SIG-M5 treated with dmso at 0.1 percent for 504 hours (cell line): ENCODE measurements at regions not wholly inside any gene's neighbourhood (a gene's known extent, or its start where the extent isn't known, plus 50 kb on each side); places are given as distances from the start of the nearest gene placed in this dataset.
"Not testable (repeated sequence)": the region's sequence is repeated elsewhere in the genome, so short reads cannot be mapped to it uniquely, and the experiment has no call there.

Experiments
- DNase-seq: peaks from one replicate; lab custom pipeline; 2025; ENCODE audit not compliant: unreplicated experiment; lab: John Stamatoyannopoulos, UW

DNA sequence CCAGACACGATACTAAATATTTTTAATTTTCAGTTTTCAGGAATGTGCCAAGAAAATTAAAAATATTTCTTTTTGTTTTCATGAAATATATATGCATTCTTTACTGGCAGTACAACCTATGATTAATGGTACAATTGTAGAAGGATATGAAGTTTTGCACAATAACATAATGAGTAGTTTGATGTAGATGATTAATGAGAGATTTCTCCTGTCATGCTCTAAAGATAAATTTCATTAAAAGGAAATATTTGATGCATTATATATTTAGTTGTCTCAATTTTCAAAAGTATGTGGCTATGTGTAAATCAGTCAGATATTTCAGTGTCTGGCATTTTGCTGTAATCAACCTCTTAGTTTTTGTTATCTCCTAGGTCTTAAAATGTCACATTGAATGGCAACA is 940.2 kb upstream of the MDGA2 start:
- no peak for DNase-seq

DNA sequence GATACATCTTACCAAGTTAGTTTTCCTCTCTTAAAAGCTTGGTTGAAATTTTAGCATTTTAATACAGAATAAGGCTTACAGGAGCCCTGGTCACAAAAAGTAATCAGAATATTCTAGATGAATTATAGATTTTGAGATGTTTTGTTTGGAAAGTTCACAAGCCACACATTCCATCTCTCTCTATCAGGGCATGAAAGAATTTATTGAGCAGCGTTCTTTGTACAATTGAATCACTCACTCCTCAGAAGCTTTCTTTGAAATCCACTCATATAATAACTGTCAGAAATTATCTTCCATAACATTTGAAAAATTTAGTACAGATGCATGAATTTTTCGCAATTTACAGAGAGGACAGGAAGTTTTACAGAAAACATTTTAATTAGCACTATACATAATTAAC is 938.6 kb upstream of the MDGA2 start:
- no peak for DNase-seq

- DNase-seq: not testable (repeated sequence)
Measured at GRCh38 chr14:48606960-48607359, 931.6 kb upstream of the MDGA2 start.

- no peak for DNase-seq
Measured at GRCh38 chr14:48598458-48598857, 923.1 kb upstream of the MDGA2 start.

- no peak for DNase-seq
Measured at GRCh38 chr14:48586099-48586498, 910.7 kb upstream of the MDGA2 start.

DNA sequence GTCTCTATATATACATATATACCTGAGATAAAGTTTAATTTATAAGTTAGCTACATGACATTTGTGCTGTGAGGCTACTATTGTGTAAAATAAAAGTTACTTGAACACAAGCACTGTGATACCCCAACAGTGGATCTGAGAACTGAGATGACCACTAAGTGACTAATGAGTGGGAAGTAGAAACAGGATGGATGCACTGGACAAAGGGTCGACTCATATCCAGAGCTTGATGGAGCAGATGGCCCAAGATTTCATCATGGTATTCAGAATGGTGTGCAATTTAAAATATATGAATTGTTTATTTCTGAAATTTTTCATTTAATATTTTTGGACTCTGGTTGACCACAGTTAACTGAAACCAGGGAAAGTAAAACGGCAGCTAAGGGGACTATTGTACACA is 908.6 kb upstream of the MDGA2 start:
- no peak for DNase-seq

GRCh38 chr14:48582938-48583337 is 907.5 kb upstream of the MDGA2 start:
- DNase-seq: no peak

- DNase-seq: no peak
Measured at GRCh38 chr14:48580692-48581091, 905.3 kb upstream of the MDGA2 start.

GRCh38 chr14:48575772-48576171 is 900.4 kb upstream of the MDGA2 start:
- no peak for DNase-seq

GRCh38 chr14:48568688-48569087 is 893.3 kb upstream of the MDGA2 start:
- no peak for DNase-seq

GRCh38 chr14:48568252-48568651 is 892.8 kb upstream of the MDGA2 start:
- DNase-seq: no peak

DNA sequence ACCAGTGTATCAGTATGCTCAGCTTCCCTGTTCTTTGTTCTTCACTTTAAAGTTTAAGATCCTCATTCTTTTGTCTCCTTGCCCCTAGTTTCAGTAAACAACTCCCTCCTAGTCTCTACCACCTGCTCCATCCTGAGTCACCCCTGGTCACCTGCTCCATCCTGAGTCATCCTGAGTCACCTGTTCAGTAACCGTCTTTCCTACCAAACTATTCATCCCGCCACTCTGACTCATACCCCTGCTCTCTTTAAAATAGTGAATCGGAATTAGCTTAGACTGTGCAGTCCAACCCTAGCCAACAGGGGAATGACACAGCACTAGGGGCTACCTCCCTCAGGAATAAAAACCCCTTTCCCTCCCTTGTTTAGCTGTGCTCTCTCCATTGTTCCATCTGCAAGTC is 888.1 kb upstream of the MDGA2 start:
- DNase-seq: no peak

GRCh38 chr14:48561438-48561837 is 886.0 kb upstream of the MDGA2 start:
- DNase-seq: not testable (repeated sequence)

DNA sequence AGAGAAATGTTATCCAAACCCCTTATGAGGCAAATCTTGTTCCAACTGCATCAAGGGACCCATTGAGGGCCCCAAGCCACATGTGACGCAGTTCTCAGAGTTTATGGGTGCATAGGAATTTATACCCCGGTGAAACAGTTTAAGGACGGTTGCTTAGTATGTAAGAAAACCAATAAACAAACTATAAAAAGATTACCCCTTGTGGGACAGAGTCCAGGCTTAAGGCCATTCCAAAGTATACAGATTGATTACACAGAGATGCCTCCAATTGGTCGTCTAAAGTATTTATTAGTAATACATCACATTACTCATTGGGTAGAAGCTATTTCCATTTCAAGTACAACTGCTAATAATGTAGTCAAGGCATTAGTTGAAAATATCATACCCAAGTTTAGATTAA is 885.0 kb upstream of the MDGA2 start:
- no peak for DNase-seq

DNA sequence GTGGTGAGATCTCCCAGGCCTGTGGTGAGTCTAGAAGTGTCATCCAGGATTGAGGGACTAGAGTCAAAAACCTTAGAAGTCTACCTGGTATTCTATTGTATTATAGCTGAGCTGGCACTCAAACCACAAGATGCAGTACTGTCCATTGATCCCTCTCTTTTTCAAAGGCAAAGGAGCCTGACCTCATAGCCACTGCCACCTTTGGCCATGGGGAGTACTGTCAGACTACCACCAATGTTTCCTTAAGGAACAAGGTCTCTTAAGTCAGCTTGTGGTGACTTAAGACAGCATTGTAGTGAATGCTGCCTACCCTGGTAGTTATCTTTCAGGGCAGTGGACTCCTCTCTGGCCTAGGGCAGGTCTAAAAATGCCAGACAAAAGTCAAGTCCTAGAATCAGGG is 878.0 kb upstream of the MDGA2 start:
- DNase-seq: no peak

DNA sequence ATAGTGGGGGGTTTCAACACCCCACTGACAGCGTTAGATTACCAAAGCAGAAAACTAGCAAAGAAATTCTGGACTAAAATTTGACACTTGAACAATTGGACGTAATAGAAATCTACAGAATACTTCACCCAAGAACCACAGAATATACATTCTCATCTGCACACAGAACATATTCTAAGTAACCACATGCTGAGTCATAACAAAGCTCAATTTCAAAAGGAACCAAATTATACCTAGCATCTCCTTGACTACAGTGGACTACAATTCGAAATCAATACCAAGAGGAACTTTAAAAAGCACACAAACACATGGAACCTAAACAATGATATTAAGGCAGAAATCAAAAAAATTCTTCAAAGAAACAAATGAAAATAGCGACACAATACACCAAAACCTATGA is 871.6 kb upstream of the MDGA2 start:
- DNase-seq: no peak

GRCh38 chr14:48537600-48537999 is 862.2 kb upstream of the MDGA2 start:
- DNase-seq: no peak

- no peak for DNase-seq
Measured at GRCh38 chr14:48536318-48536717, 860.9 kb upstream of the MDGA2 start.

DNA sequence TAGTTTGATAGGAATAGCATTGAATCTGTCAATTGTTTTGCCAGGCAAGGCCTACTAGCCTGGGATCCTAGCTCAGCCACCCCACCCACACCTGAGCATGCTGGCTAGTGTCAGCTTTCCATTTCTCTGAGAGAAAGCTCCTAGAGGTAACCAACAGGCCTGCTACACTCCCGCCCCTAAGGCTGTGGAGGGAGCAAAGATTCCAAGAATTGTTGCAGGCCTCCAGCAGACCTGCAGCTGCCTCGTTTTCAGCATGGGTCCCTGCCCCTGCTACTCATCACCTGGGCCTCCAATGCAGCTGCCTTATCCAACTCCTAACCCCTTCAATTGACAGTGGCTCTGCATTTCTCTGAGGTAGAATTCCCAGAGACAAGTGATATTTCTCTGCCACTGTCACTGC is 852.4 kb upstream of the MDGA2 start:
- DNase-seq: no peak

DNA sequence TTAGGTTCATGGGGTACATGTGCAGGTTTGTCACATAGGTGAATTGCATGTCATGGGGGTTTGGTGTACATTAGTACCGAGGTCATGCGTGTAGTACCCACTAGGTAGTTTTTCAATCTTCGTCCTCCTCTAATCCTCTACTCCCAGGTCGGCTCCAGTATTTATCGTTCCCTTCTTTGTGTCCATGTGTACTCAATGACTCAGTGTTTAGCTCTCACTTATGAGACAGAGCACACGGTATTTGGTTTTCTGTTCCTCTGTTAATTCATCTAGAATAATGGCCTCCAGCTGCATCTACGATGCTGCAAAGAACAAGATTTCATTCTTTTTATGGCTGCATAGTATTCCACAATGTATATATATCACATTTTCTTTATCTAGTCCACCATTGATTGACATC is 850.9 kb upstream of the MDGA2 start:
- no peak for DNase-seq

GRCh38 chr14:48504921-48505320 is 829.5 kb upstream of the MDGA2 start:
- no peak for DNase-seq

DNA sequence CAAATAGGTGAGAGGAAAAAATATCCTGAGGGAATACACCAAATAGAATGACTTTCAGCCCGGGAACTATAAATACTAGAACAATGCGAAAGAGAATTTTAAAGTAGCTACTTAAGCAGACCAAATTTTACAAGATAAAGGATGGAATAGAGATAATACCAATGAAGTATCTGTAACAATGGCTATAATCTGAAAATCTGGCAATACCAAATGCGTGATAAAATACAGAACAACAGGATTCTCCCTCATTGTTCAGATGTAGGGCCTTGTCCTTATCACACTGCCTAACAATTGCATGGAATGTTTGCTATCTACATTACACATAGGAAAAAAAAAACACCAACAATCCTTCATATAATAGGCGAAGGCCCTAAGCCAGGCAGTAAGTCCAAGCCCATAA is 815.4 kb upstream of the MDGA2 start:
- DNase-seq: no peak

DNA sequence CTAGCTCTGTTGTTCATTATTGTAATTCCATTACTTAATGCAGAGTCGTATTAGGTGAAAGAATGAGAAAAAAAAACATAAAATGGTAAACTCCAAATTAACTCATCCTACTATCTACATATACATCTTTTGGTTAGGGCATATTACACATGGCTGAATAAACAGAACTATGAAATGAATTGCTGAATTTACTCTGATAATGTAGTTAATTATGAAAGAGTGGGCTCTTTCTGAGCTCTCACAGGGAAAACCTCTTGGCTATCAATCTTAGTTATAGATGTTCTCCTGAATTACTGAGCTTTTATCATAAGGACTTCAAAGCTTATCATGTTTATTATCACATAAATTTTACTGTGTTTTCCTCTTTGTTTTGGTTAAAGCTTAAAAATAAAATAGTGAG is 798.5 kb upstream of the MDGA2 start:
- DNase-seq: no peak

DNA sequence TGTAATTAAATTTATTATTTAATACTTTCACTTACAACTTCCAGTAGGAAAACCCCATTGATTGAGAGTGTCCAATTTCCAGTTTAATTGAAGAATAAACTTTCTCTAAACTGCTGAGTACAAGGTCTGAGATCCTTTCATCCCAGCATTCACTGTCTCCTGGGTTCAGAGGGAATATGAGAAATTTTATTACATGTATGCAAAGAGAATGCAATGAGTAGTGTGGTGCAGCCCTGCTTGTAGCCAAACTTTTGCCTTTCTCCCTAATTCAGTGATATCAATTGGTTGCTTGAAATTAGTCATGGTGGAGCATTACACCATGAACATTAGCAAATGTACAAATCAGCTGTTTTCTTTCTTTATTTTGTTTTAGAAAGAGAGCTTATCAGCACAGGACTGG is 780.6 kb upstream of the MDGA2 start:
- no peak for DNase-seq
